Adipocyte (in vitro differentiated cells): ENCODE measurements at regions not wholly inside any gene's neighbourhood (a gene's known extent, or its start where the extent isn't known, plus 50 kb on each side); places are given as distances from the start of the nearest gene placed in this dataset.

ENCODE experiments used
- DNase-seq: peaks from one replicate; pipeline ENCODE4 v3.0.0-alpha.2; 2015; ENCODE audit warnings: low read depth
- H3K27me3 ChIP-seq: replicated peaks from 2 replicates; pipeline ENCODE4 v1.7.0; 2013; ENCODE audit warnings: mild to moderate bottlenecking, low read length, moderate library complexity; ENCODE audit not compliant: control insufficient read depth, insufficient read depth
- H3K36me3 ChIP-seq: 2 replicates; pipeline ENCODE4 v1.7.0; 2013; ENCODE audit warnings: low read length, mild to moderate bottlenecking, moderate library complexity; ENCODE audit not compliant: control insufficient read depth, insufficient read depth, severe bottlenecking
- H3K4me1 ChIP-seq: 2 replicates; pipeline ENCODE4 v1.7.0; 2013; ENCODE audit warnings: mild to moderate bottlenecking, low read length, moderate library complexity; ENCODE audit not compliant: control insufficient read depth, insufficient read depth
- H3K4me3 ChIP-seq: 2 replicates; pipeline ENCODE4 v1.7.0; 2013; ENCODE audit warnings: mild to moderate bottlenecking, low read length, moderate library complexity
- H3K9ac ChIP-seq: 2 replicates; pipeline ENCODE4 v1.7.0; 2013; ENCODE audit warnings: mild to moderate bottlenecking, low read length, moderate library complexity
- H3K9me3 ChIP-seq: 2 replicates; pipeline ENCODE4 v1.7.0; 2013; ENCODE audit warnings: mild to moderate bottlenecking, low read length, moderate library complexity; ENCODE audit not compliant: control insufficient read depth

- Histone ChIP-seq H3K36me3 (no peaks in the 10 kb centered on the region), H3K4me1 (peaks cover 9% of the 10 kb centered on the region), H3K9ac (no peak overlapping the region), H3K9me3 (no peaks in the 10 kb centered on the region), H3K27me3 (peaks cover 5% of the 10 kb centered on the region), H3K4me3 (no peak overlapping the region)
- DNase-seq, result peak; percentile 43
Observed at GRCh38 chr2:128638341-128639119, 319.9 kb upstream of the HS6ST1 start.

GRCh38 chr2:128639120-128639477 lies 320.4 kb upstream of the HS6ST1 start:
- peaks cover 5% of the 10 kb centered on the region for H3K27me3 ChIP-seq
- no peak for DNase-seq
- H3K9ac ChIP-seq, result no peak overlapping the region
- no peaks in the 10 kb centered on the region for H3K36me3 ChIP-seq
- H3K9me3 ChIP-seq, result no peaks in the 10 kb centered on the region
- peaks cover 9% of the 10 kb centered on the region for H3K4me1 ChIP-seq
- H3K4me3 ChIP-seq, result no peak overlapping the region

- peaks cover 5% of the 10 kb centered on the region for H3K27me3 ChIP-seq
- no peaks in the 10 kb centered on the region for H3K36me3 ChIP-seq
- no peak for DNase-seq
- H3K4me1 ChIP-seq, result peaks cover 9% of the 10 kb centered on the region
- no peaks in the 10 kb centered on the region for H3K9me3 ChIP-seq
- H3K9ac ChIP-seq, result no peak overlapping the region
- H3K4me3 ChIP-seq, result no peak overlapping the region
Observed at GRCh38 chr2:128639693-128640092, 321.0 kb upstream of the HS6ST1 start.

- Histone ChIP-seq H3K27me3 (peaks cover 5% of the 10 kb centered on the region), H3K36me3 (no peaks in the 10 kb centered on the region), H3K9ac (no peak overlapping the region), H3K4me3 (no peak overlapping the region), H3K9me3 (no peaks in the 10 kb centered on the region), H3K4me1 (peaks cover 9% of the 10 kb centered on the region)
- DNase-seq, result no peak
Observed at GRCh38 chr2:128640166-128640844, 321.6 kb upstream of the HS6ST1 start.

- no peak overlapping the region for H3K9ac ChIP-seq
- H3K27me3 ChIP-seq, result peaks cover 5% of the 10 kb centered on the region
- H3K9me3 ChIP-seq, result no peaks in the 10 kb centered on the region
- no peak overlapping the region for H3K4me3 ChIP-seq
- peaks cover 9% of the 10 kb centered on the region for H3K4me1 ChIP-seq
- no peak for DNase-seq
- no peaks in the 10 kb centered on the region for H3K36me3 ChIP-seq
Observed at GRCh38 chr2:128640845-128641360, 322.2 kb upstream of the HS6ST1 start.

- Histone ChIP-seq H3K4me3 (no peak overlapping the region), H3K36me3 (no peaks in the 10 kb centered on the region), H3K4me1 (peaks cover 9% of the 10 kb centered on the region), H3K9me3 (no peaks in the 10 kb centered on the region), H3K27me3 (peaks cover 5% of the 10 kb centered on the region), H3K9ac (no peak overlapping the region)
- DNase-seq, result no peak
Observed at GRCh38 chr2:128641421-128642080, 322.9 kb upstream of the HS6ST1 start.

- DNase-seq, result no peak
- H3K4me1 ChIP-seq, result peaks cover 9% of the 10 kb centered on the region
Observed at GRCh38 chr2:128642316-128642715, 323.6 kb upstream of the HS6ST1 start.

GRCh38 chr2:128642821-128643220 lies 324.2 kb upstream of the HS6ST1 start:
- peaks cover 9% of the 10 kb centered on the region for H3K4me1 ChIP-seq
- no peak for DNase-seq

More at GRCh38 chr2:128642316-128642715, 323.6 kb upstream of the HS6ST1 start:
- H3K27me3 ChIP-seq, result peaks cover 5% of the 10 kb centered on the region
- H3K4me3 ChIP-seq, result no peak overlapping the region
- H3K9me3 ChIP-seq, result no peaks in the 10 kb centered on the region
- no peaks in the 10 kb centered on the region for H3K36me3 ChIP-seq
- no peak overlapping the region for H3K9ac ChIP-seq

GRCh38 chr2:128643221-128644065 lies 324.8 kb upstream of the HS6ST1 start:
- no peak overlapping the region for H3K9ac ChIP-seq
- peaks cover 9% of the 10 kb centered on the region for H3K4me1 ChIP-seq
- no peak for DNase-seq
- H3K4me3 ChIP-seq, result no peak overlapping the region
- peaks cover 5% of the 10 kb centered on the region for H3K27me3 ChIP-seq
- no peaks in the 10 kb centered on the region for H3K36me3 ChIP-seq
- no peaks in the 10 kb centered on the region for H3K9me3 ChIP-seq

More at GRCh38 chr2:128642821-128643220, 324.2 kb upstream of the HS6ST1 start:
- Histone ChIP-seq H3K9ac (no peak overlapping the region), H3K36me3 (no peaks in the 10 kb centered on the region), H3K4me3 (no peak overlapping the region), H3K9me3 (no peaks in the 10 kb centered on the region), H3K27me3 (peaks cover 5% of the 10 kb centered on the region)

- DNase-seq, result no peak
- H3K9ac ChIP-seq, result no peak overlapping the region
- H3K4me1 ChIP-seq, result peaks cover 9% of the 10 kb centered on the region
- H3K36me3 ChIP-seq, result no peaks in the 10 kb centered on the region
- H3K4me3 ChIP-seq, result no peak overlapping the region
- H3K9me3 ChIP-seq, result no peaks in the 10 kb centered on the region
- peaks cover 5% of the 10 kb centered on the region for H3K27me3 ChIP-seq
Observed at GRCh38 chr2:128644156-128644555, 325.5 kb upstream of the HS6ST1 start.
